ENCODE measurements at regions not wholly inside any gene's neighbourhood (a gene's known extent, or its start where the extent isn't known, plus 50 kb on each side); places are given as distances from the start of the nearest gene placed in this dataset.

DNA sequence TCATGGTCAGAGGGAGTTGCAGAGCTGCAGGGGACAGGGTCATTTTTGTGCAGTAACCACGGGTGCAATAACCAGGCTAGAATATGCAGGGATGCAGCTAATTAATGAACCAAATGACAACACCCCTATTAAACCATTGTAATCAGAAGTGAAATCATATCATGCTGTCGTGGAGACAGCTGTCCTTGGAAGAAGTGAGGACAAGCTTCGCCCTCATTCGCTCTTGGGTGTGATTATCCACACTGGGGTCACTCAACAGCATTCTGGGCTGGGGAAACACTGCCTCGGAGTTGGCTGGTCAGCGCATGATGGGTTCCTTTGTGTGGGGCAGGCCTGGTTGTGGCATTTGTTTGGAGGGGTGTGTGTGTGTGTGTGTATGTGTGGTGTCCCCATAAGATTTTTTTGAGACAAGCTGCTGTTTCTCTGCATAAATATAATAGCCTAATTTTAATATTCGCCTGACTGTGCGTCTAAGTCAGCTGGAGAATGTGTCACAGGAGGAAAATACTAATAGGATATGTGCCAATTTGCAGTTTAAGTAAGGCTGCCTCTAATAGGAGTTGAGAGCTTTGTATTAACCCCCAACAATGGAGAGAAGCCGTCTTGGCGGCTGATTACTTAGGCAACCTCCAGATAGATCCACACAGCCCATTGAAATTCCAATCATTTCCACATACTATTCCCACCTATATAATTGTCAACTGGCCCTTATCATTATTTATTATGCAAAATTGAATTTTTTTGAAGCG is 149.4 kb downstream of the DNAJB6 start:
- Histone ChIP-seq H3K4me1 (replicated peaks) (peaks cover 13% of the 10 kb centered on the region), H3K9me3 (replicated peaks) (no peaks in the 10 kb centered on the region), H3K27ac (no peak overlapping the region), H3K27me3 (replicated peaks) (no peaks in the 10 kb centered on the region), H3K4me3 (no peak overlapping the region), H3K36me3 (no peaks in the 10 kb centered on the region)
- peak in 1 of 2 experiments; percentile 19 for DNase-seq (ENCODE audit: low read depth in 1 of 2, low spot score in 2 of 2)

DNA sequence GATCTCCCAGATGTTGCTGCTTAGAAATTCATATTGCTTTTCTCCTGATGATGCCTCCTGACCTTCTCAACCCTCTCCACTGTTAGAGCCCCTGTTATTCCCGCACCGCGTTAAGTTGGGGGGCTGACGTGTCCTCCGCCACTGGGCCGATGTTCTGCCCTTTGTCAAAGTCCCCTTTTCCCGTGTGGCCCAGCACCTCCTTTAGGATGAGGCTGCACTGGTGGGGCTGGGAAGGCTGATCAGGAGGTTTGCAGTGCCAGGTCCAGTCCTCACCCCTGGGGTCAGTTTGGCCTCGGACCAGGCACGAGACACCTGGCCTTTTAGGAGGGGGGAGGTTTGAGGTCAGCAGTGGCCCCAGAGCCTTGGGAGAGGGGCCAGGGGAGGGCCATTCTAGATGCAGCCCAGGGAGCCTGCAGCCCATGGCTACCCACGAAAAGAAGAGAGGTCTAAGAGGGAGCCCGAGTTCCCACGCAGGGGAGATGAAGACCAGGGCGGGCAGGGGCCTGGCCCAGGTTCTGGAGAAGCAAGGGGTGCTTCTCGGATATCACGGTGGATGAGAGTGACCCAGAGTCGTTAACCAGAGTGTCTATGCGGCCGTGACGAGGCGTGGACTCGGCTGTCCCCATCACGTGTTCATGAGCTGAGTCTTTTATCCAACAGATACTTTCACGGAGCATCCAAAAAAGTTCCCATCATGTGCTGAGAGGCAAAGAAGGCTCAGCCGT is 150.4 kb downstream of the DNAJB6 start:
- no peaks in the 10 kb centered on the region for H3K9me3 ChIP-seq (replicated peaks)
- no peaks in the 10 kb centered on the region for H3K27me3 ChIP-seq (replicated peaks)
- no peak overlapping the region for H3K4me3 ChIP-seq
- DNase-seq (ENCODE audit: low read depth in 1 of 2, low spot score in 2 of 2), result peak in 1 of 2 experiments; percentile 42
- H3K36me3 ChIP-seq, result no peaks in the 10 kb centered on the region
- H3K27ac ChIP-seq, result no peak overlapping the region
- H3K4me1 ChIP-seq (replicated peaks), result peaks cover 13% of the 10 kb centered on the region

DNA sequence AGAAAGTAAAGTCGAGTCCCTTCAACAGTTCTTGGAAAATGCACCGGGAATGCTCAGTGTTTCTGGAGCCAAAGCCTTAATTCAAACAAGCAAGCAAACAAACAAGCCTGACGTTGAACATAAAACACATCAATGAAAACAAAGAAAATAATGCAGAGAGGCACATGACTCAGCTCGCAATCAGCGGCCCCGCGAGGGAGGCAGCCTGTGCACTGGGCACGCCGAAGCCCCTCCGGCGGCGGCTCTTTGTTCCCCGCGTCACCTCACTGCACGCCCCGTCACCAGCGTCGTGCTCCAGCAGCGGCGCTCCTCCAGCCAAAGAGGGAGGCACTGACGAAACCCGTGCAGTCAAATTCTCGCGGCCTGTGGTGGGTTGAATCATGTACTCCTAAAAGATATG is 151.5 kb downstream of the DNAJB6 start:
- Histone ChIP-seq H3K4me3 (no peak overlapping the region), H3K9me3 (replicated peaks) (no peaks in the 10 kb centered on the region), H3K27ac (peak overlapping the region; percentile 39; the same call in 1 of the 2 replicates), H3K4me1 (replicated peaks) (peaks cover 13% of the 10 kb centered on the region), H3K27me3 (replicated peaks) (no peaks in the 10 kb centered on the region), H3K36me3 (no peaks in the 10 kb centered on the region)
- DNase-seq (ENCODE audit: low read depth in 1 of 2, low spot score in 2 of 2), result peak; percentile 57 to 68

DNA sequence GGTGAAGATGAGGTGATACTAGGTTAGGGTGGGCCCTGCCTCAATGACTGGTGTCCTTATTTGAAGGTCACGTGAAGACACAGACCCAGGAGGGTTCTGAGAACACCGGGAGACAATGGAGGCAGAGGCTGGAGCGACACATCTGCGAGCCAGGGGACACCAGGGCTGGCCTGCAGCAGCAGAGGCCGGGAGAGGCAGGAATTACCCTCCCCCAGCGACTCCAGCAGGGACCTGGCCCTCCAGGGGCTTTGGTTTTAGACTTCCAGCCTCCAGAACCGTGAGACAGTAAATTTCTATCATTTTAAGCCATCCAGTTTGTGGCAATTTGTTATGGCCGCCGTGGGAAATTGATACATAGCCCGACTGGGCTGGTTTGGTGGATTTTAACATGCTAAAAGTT is 152.2 kb downstream of the DNAJB6 start:
- Histone ChIP-seq H3K27me3 (replicated peaks) (no peaks in the 10 kb centered on the region), H3K4me3 (no peak overlapping the region), H3K9me3 (replicated peaks) (no peaks in the 10 kb centered on the region), H3K4me1 (replicated peaks) (peaks cover 13% of the 10 kb centered on the region), H3K36me3 (no peaks in the 10 kb centered on the region), H3K27ac (no peak overlapping the region)
- peak in 1 of 2 experiments; percentile 16 for DNase-seq (ENCODE audit: low read depth in 1 of 2, low spot score in 2 of 2)

Data from SJSA1 (cell line).